ENCODE measurements at regions not wholly inside any gene's neighbourhood (a gene's known extent, or its start where the extent isn't known, plus 50 kb on each side); places are given as distances from the start of the nearest gene placed in this dataset.
"Not testable (repeated sequence)": the region's sequence is repeated elsewhere in the genome, so short reads cannot be mapped to it uniquely, and the experiment has no call there.

GRCh38 chr22:49394116-49394785, 433.4 kb downstream of the BRD1 start:
- DNase-seq (ENCODE audit: low read depth in 2 of 2): no peak

GRCh38 chr22:49393526-49393925, 434.1 kb downstream of the BRD1 start:
- no peak for DNase-seq (ENCODE audit: low read depth in 2 of 2)

- DNase-seq (ENCODE audit: low read depth in 2 of 2): no peak
These were observed 434.7 kb downstream of the BRD1 start for GRCh38 chr22:49392841-49393510.

GRCh38 chr22:49392247-49392646, 435.4 kb downstream of the BRD1 start:
- DNase-seq (ENCODE audit: low read depth in 2 of 2): no peak

GRCh38 chr22:49391436-49391835, 436.2 kb downstream of the BRD1 start:
- no peak for DNase-seq (ENCODE audit: low read depth in 2 of 2)

- DNase-seq (ENCODE audit: low read depth in 2 of 2): no peak
These were observed 436.7 kb downstream of the BRD1 start for GRCh38 chr22:49390954-49391353.

- DNase-seq (ENCODE audit: low read depth in 2 of 2): not testable (repeated sequence)
These were observed 443.8 kb downstream of the BRD1 start for GRCh38 chr22:49383909-49384308.

- no peak for DNase-seq (ENCODE audit: low read depth in 2 of 2)
These were observed 445.3 kb downstream of the BRD1 start for GRCh38 chr22:49382451-49382735.

- DNase-seq (ENCODE audit: low read depth in 2 of 2): no peak
These were observed 445.9 kb downstream of the BRD1 start for GRCh38 chr22:49381595-49382450.

- DNase-seq (ENCODE audit: low read depth in 2 of 2): no peak
These were observed 446.9 kb downstream of the BRD1 start for GRCh38 chr22:49380828-49381114.

GRCh38 chr22:49380095-49380827, 447.4 kb downstream of the BRD1 start:
- no peak for DNase-seq (ENCODE audit: low read depth in 2 of 2)

- DNase-seq (ENCODE audit: low read depth in 2 of 2): no peak
These were observed 450.4 kb downstream of the BRD1 start for GRCh38 chr22:49377306-49377705.

- no peak for DNase-seq (ENCODE audit: low read depth in 2 of 2)
These were observed 453.9 kb downstream of the BRD1 start for GRCh38 chr22:49373801-49374226.

- DNase-seq (ENCODE audit: low read depth in 2 of 2): no peak
These were observed 454.4 kb downstream of the BRD1 start for GRCh38 chr22:49373289-49373666.

- no peak for DNase-seq (ENCODE audit: low read depth in 2 of 2)
These were observed 455.0 kb downstream of the BRD1 start for GRCh38 chr22:49372530-49373288.

- DNase-seq (ENCODE audit: low read depth in 2 of 2): no peak
These were observed 455.6 kb downstream of the BRD1 start for GRCh38 chr22:49372111-49372529.

GRCh38 chr22:49371325-49372110, 456.2 kb downstream of the BRD1 start:
- DNase-seq (ENCODE audit: low read depth in 2 of 2): no peak

GRCh38 chr22:49370627-49371301, 456.9 kb downstream of the BRD1 start:
- no peak for DNase-seq (ENCODE audit: low read depth in 2 of 2)

- DNase-seq (ENCODE audit: low read depth in 2 of 2): no peak
These were observed 457.7 kb downstream of the BRD1 start for GRCh38 chr22:49369726-49370626.
